NCI-H2196 (cell line): ENCODE measurements at regions not wholly inside any gene's neighbourhood (a gene's known extent, or its start where the extent isn't known, plus 50 kb on each side); places are given as distances from the start of the nearest gene placed in this dataset.
"Not testable (repeated sequence)": the region's sequence is repeated elsewhere in the genome, so short reads cannot be mapped to it uniquely, and the experiment has no call there.

Source experiments
- DNase-seq: peaks from one replicate; lab custom pipeline; 2025; ENCODE audit not compliant: unreplicated experiment; lab: John Stamatoyannopoulos, UW

- no peak for DNase-seq
Observed at GRCh38 chr4:141455651-141456050, 180.7 kb upstream of the IL15 start.

DNA sequence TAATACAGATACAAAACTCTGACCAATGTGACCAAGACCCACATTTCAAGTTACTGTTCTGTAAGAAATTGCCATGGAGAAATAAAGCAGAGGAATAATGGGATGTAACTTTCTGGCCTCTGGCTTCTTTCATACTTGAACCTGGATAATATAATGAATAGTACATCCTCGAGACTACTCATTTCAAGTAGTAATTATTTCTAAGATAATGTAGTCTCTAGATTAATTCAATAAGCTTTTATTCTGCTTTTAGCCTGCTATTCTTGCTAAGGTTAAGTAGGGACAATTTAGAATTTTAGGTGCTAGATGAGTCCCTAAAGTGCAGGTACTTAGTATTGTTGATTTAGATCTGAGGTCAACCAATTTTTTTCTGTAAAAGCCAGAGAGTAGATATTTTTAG lies 178.7 kb upstream of the IL15 start:
- DNase-seq = no peak

GRCh38 chr4:141458501-141458900 lies 177.9 kb upstream of the IL15 start:
- DNase-seq = no peak

DNA sequence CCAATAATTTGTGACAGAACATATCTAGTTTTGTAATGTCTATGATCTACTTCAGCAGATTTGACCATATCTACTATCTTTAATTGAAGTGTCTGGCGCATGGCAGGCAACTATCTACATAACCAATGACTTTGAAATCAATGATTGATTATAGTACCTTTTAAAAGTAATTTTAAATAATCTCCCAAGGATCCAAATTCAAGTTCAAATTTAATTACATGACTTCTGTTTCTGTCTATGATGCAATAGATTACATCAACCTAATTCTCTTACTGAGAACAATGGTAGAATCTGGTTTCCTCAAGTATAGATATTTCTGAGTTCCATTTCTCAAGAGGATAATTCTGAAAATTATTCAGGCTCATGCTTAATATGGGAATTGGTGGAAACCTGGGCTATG lies 177.4 kb upstream of the IL15 start:
- DNase-seq = no peak

- DNase-seq = no peak
Observed at GRCh38 chr4:141462361-141462760, 174.0 kb upstream of the IL15 start.

DNA sequence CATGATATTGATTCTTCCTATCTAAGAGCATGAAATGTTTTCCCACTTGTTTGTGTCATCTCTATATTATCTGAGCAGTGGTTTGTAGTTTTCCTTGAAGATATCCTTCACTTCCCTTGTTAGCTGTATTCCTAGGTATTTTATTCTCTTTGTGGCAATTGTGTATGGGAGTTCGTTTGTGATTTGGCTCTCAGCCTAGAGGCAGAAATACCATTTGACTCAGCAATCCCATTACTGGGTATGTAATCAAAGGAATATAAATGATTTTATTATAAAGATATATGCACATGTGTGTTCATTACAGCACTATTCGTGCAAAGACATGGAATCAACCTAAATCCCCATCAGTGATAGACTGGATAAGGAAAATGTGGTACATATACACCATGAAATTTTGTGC lies 172.7 kb upstream of the IL15 start:
- no peak for DNase-seq

DNA sequence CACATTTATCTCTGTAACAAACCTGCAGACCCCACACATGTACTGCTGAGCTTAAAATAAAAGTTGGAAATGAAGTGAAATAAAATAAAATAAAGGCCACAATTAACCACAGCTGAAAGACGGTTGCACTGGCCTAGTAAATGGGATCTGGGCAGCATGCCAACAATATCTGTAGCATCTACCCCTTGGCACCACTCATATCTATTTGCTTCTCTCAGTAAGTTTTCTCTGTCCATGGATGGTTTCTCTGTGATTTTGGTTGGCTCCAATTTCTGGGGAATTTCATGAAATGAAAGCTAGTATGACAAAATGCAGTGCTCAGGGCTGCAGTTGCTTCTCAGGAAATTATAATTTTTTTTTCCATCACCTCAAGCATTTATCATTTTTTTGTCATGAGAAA lies 172.0 kb upstream of the IL15 start:
- no peak for DNase-seq

DNA sequence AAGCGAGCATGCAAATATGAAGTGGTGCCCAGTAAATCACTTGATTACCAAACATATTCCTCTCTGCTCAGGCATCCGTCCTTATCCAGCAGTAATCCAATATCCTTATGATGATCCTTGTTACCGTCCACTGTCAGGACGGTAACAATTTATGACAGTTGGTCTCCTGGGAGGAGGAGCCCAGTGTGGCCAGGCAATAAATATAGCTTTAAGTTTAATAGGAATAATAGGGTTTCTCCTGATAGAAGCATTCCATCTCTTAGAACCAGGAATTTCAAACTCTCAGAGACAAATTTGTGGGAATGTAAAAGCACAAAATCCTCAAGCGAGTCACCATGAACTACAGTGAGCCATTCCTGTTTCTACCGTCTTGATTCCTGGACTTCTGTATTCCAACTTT lies 171.2 kb upstream of the IL15 start:
- no peak for DNase-seq

DNA sequence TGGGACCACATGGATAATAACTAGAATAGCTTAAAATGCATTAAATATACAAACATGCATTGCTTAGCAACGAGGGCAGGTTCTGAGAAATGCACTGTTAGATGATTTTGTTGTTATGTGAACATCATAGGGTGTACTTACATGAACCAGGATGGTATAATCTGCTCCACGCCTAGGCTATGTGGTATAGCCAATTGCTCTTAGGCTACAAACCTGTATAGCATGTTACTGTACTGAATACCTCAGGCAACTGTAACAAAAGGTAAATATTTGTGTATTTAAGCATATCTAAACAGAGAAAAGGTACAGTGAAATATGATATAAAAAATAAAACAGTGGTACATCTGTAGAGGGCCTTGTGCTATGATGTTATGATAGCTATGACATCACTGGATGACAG lies 169.2 kb upstream of the IL15 start:
- DNase-seq = no peak

GRCh38 chr4:141469392-141469791 lies 167.0 kb upstream of the IL15 start:
- DNase-seq = no peak

DNA sequence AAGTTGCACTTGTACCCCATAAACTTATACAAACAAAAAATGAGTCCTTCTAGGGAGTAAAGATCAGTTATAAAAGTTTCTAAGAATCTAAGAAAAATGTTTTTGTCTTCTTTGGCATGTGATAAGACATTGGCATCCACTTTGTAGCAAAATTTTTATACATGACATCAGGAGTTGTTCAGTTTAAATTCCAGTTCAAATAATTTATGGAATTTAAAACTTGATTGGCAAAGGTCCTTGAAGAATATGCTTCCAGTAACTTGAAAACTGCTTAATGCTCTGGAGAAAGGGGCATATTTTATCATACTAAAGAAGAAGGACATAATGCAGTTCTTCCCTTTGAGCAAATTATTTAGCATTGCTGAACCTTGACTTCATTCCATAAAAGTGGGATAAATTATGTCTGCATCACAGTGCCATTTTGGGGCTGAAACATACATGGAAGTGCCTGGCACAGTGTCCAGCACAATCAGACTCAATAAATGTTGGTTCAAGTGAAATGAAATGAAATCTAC lies 163.3 kb upstream of the IL15 start:
- DNase-seq = no peak

- no peak for DNase-seq
Observed at GRCh38 chr4:141473952-141474351, 162.4 kb upstream of the IL15 start.

DNA sequence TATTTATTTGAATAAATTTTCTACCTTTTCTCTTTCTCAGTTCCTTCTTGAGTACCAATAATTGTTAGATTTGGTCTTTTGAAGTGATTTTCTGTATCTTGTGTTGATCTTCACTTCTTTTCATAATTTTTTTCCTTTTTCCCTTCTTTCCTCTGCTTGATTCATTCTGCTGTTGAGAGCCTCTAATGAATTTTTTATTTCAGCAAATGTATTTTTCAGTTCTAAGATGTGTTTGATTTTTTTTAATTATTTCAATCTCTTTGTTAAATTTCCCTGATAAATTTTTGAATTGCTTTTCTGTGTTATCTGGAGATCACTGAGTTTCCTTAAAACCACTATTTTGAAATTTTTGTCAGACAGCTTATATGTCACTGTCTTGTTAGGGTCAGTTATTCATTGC lies 155.4 kb upstream of the IL15 start:
- DNase-seq = no peak

GRCh38 chr4:141484298-141484697 lies 152.1 kb upstream of the IL15 start:
- DNase-seq = not testable (repeated sequence)

GRCh38 chr4:141486375-141486997 lies 149.9 kb upstream of the IL15 start:
- no peak for DNase-seq

- DNase-seq = no peak
Observed at GRCh38 chr4:141497627-141498026, 138.8 kb upstream of the IL15 start.

GRCh38 chr4:141499261-141499853 lies 137.0 kb upstream of the IL15 start:
- DNase-seq = no peak

DNA sequence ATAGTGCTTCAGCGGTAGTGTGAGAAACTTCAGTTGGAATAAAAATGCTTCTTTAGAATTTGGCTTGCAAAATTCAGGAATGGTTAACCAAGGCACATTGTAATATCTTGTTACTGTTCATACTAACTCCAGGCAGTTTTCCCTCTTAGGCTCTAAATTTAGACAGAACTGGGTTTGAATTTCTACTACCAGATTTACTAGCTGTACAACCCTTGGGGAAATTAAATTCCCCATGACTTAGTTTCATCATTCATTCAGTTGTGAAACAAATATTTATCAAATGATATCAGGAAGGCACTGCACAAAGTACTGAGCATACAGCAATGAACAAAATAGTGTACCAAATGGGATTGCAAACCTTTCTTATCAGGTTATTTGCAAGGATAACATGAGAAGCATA lies 135.0 kb upstream of the IL15 start:
- no peak for DNase-seq

DNA sequence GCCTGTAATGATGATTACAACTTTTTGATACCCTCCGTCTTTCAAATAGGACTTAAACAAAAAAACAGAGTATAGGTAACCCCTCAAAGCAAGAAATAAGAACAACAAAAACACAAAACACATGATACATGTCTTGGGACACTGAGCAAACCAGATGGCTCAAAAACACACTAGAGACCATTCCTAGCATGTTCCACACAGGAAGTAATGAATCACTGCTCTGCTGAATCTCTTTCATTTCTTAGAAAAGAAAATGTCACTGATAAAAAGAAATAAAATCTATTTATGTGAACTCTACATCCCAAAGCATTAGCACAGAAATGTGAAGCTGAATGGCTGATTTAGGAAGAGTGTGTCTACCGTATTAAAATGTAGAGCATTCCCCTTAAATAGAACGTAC lies 134.5 kb upstream of the IL15 start:
- DNase-seq = no peak

DNA sequence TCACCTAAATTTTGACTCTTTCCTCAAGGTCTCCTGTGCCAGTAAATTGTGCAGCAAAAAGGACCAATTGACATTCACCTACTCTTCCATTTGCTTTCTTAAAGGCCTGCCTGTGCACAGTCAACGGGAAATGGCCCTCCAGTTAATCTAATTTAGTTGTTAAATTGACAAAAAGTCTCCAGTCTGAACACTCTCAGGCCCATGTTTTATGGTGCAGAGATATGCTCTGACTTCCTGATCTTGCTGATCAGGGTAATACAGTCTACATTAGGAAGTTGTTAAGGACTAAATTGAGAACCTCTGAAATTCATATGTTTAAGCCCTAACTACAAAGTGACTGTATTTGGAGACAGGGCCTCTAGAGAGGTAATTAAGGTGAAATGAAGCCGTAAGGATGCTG lies 133.6 kb upstream of the IL15 start:
- no peak for DNase-seq

DNA sequence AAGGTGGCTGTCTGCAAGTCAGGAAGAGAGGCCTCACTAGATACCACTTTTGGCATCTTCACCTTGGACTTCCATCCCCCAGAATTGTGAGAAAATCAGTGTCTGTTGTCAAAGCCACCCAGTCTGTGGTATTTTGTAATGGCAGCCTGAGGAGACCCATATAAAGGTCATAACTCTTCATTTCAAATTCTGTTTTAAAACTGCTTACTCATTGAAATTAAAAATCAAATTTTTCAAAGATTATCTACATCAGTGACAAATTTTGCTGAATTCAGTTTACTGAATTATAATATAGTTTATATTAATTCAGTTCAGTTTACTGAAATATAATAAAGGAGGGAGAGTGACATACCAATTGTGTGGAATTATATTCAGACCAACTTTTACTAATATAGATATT lies 133.1 kb upstream of the IL15 start:
- DNase-seq = no peak

GRCh38 chr4:141511055-141511454 lies 125.3 kb upstream of the IL15 start:
- DNase-seq = no peak

- no peak for DNase-seq
Observed at GRCh38 chr4:141513866-141514265, 122.5 kb upstream of the IL15 start.
